ENCODE measurements at regions not wholly inside any gene's neighbourhood (a gene's known extent, or its start where the extent isn't known, plus 50 kb on each side); places are given as distances from the start of the nearest gene placed in this dataset.

GRCh38 chr17:17398188-17398942 lies 78.4 kb upstream of the MED9 start:
- no peak for TF ChIP-seq TAF1 (IDR thresholded peaks at IDR 0.05; ENCODE audit: low read depth)
- TF ChIP-seq CREB1 (IDR thresholded peaks at IDR 0.05; ENCODE audit: low read depth) = no peak
- no peak for TF ChIP-seq REST (IDR thresholded peaks at IDR 0.05; ENCODE audit: low read depth)

GRCh38 chr17:17398943-17399926 lies 77.6 kb upstream of the MED9 start:
- TF ChIP-seq ZBTB7A (IDR thresholded peaks at IDR 0.05; ENCODE audit: low read depth) = no peak

GRCh38 chr17:17400070-17400469 lies 76.7 kb upstream of the MED9 start:
- TF ChIP-seq EP300 (IDR thresholded peaks at IDR 0.05; ENCODE audit: borderline replicate concordance) (no peak), CREB1 (IDR thresholded peaks at IDR 0.05; ENCODE audit: low read depth) (no peak), CEBPB (IDR thresholded peaks at IDR 0.05) (no peak), FOXM1 (IDR thresholded peaks at IDR 0.05; ENCODE audit: borderline replicate concordance, low read depth) (no peak), TAF1 (IDR thresholded peaks at IDR 0.05; ENCODE audit: low read depth) (no peak), ZBTB7A (IDR thresholded peaks at IDR 0.05; ENCODE audit: low read depth) (no peak), NFIC (IDR thresholded peaks at IDR 0.05) (no peak), YY1 (IDR thresholded peaks at IDR 0.05; ENCODE audit: low read depth) (no peak), RAD21 (IDR thresholded peaks at IDR 0.05; ENCODE audit: low read depth) (no peak), EGR1 (IDR thresholded peaks at IDR 0.05) (no peak), TCF12 (IDR thresholded peaks at IDR 0.05; ENCODE audit: low read depth) (no peak), TEAD4 (IDR thresholded peaks at IDR 0.05) (no peak), REST (IDR thresholded peaks at IDR 0.05; ENCODE audit: low read depth) (no peak), USF1 (IDR thresholded peaks at IDR 0.05) (no peak), MAX (IDR thresholded peaks at IDR 0.05) (no peak)

- TF ChIP-seq TCF12 (IDR thresholded peaks at IDR 0.05; ENCODE audit: low read depth) (no peak), REST (IDR thresholded peaks at IDR 0.05; ENCODE audit: low read depth) (no peak), MAX (IDR thresholded peaks at IDR 0.05) (no peak), TAF1 (IDR thresholded peaks at IDR 0.05; ENCODE audit: low read depth) (no peak), USF1 (IDR thresholded peaks at IDR 0.05) (no peak), RAD21 (IDR thresholded peaks at IDR 0.05; ENCODE audit: low read depth) (no peak), ZBTB7A (IDR thresholded peaks at IDR 0.05; ENCODE audit: low read depth) (no peak), EP300 (IDR thresholded peaks at IDR 0.05; ENCODE audit: borderline replicate concordance) (no peak), CEBPB (IDR thresholded peaks at IDR 0.05) (no peak), CREB1 (IDR thresholded peaks at IDR 0.05; ENCODE audit: low read depth) (no peak), TEAD4 (IDR thresholded peaks at IDR 0.05) (no peak), YY1 (IDR thresholded peaks at IDR 0.05; ENCODE audit: low read depth) (no peak), NFIC (IDR thresholded peaks at IDR 0.05) (no peak), EGR1 (IDR thresholded peaks at IDR 0.05) (no peak), FOXM1 (IDR thresholded peaks at IDR 0.05; ENCODE audit: borderline replicate concordance, low read depth) (no peak)
These were observed 76.1 kb upstream of the MED9 start for GRCh38 chr17:17400566-17401184.
